ENCODE measurements at regions not wholly inside any gene's neighbourhood (a gene's known extent, or its start where the extent isn't known, plus 50 kb on each side); places are given as distances from the start of the nearest gene placed in this dataset.

DNA sequence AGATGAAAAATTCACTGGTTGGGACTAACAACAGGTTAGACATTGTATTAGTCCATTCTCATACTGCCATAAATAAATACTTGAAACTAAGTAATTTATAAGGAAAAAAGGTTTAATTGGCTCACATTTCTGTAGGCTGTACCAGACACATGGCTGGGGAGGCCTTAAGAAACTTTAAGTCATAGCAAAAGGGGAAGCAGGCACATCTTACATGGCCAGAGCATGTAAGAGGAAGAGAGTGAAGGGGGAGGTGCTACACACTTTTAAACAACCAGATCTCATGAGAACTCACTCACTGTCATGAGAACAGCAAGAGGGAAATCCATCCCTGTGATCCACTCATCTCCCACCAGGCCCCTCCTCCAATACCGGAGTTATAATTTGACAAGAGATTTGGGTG, 125.9 kb downstream of the SUCLA2 start:
- no peak for TF ChIP-seq CTCF (IDR thresholded peaks at IDR 0.05)
- TF ChIP-seq POLR2A (IDR thresholded peaks at IDR 0.05): no peak

All from heart left ventricle (tissue), 13 donors.